PC-9 (cell line): ENCODE measurements at regions not wholly inside any gene's neighbourhood (a gene's known extent, or its start where the extent isn't known, plus 50 kb on each side); places are given as distances from the start of the nearest gene placed in this dataset.

ENCODE experiments used
- EZH2 ChIP-seq: fragments of 200-600 bp; sonication (generic); IDR thresholded peaks from 2 replicates; pipeline ENCODE4 v1.8.0; 2017; ENCODE audit warnings: antibody characterized with exemption, low read depth
- TF ChIP-seq, protein P1 (sequence below): fragments of 200-600 bp; sonication (generic); conservative IDR thresholded peaks from 2 replicates; pipeline ENCODE4 v1.6.1; 2017; ENCODE audit warnings: mixed run types, antibody characterized with exemption, mild to moderate bottlenecking, moderate library complexity

DNA sequence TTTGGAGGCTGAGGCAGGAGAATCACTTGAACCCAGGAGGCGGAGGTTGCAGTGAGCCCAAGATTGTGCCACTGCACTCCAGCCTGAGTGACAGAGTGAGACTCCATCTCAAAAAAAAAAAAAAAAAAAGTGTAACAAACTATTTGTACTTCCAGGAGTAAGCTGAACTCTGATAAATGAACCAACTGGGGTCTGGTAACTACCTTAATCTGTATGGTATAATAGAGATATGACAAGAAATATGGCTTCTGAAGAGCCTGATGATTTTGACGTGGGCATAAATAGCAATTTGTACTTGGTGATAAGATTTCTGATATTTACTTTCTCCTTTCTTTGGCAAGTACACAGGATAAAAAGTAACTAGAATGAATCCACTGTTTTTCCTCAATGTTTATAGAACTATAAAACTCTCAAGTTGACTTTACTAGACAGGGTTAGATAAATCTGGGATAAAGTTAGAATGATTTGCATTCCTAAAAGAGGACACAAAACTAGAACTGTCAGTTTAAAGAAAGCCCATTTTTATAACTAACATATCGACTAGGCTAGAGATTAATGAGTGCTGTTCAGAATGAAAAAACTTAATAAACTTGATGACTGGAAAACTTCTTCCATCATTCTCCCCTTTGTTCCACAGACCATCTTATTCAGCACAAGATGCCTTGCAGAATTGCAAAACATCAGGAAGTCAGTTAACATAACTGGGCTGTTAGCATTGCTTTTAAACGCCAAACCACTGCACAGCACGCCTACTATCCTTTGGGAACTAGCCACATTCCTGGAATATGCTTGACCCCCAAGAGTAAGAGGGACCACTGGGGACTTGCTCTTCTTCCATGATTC is 51.5 kb upstream of the EDARADD start:
- TF ChIP-seq, protein P1, sequence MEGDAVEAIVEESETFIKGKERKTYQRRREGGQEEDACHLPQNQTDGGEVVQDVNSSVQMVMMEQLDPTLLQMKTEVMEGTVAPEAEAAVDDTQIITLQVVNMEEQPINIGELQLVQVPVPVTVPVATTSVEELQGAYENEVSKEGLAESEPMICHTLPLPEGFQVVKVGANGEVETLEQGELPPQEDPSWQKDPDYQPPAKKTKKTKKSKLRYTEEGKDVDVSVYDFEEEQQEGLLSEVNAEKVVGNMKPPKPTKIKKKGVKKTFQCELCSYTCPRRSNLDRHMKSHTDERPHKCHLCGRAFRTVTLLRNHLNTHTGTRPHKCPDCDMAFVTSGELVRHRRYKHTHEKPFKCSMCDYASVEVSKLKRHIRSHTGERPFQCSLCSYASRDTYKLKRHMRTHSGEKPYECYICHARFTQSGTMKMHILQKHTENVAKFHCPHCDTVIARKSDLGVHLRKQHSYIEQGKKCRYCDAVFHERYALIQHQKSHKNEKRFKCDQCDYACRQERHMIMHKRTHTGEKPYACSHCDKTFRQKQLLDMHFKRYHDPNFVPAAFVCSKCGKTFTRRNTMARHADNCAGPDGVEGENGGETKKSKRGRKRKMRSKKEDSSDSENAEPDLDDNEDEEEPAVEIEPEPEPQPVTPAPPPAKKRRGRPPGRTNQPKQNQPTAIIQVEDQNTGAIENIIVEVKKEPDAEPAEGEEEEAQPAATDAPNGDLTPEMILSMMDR = no peak
- TF ChIP-seq EZH2 = no peak
